ENCODE measurements at regions not wholly inside any gene's neighbourhood (a gene's known extent, or its start where the extent isn't known, plus 50 kb on each side); places are given as distances from the start of the nearest gene placed in this dataset.

- Histone ChIP-seq H3K27me3 (ENCODE audit: insufficient read depth, low read depth, low read length) (no peaks in the 10 kb centered on the region), H3K4me3 (ENCODE audit: low read length) (no peak overlapping the region), H3K4me2 (ENCODE audit: low read length) (no peak overlapping the region), H3K9me2 (ENCODE audit: insufficient read depth, low read length) (no peaks in the 10 kb centered on the region), H3K27ac (ENCODE audit: low read length) (no peak overlapping the region), H4K20me1 (ENCODE audit: insufficient read depth) (no peaks in the 10 kb centered on the region), H3K36me3 (ENCODE audit: insufficient read depth, low read length) (no peaks in the 10 kb centered on the region), H3F3A (ENCODE audit: insufficient read depth, low read length, poor library complexity, severe bottlenecking) (no peaks in the 10 kb centered on the region), H3K9ac (ENCODE audit: low read length) (no peak overlapping the region), H2AFZ (ENCODE audit: low read depth, low read length) (no peak overlapping the region), H3K9me3 (ENCODE audit: low read length) (no peaks in the 10 kb centered on the region), H3K79me2 (replicated peaks; ENCODE audit: insufficient read depth, low read length) (no peaks in the 10 kb centered on the region)
- TF ChIP-seq TAF1 (IDR thresholded peaks at IDR 0.05; ENCODE audit: low read depth) (no peak), RAD21 (conservative IDR thresholded peaks at IDR 0.05) (no peak), CTCF (IDR thresholded peaks at IDR 0.05; ENCODE audit: poor library complexity, severe bottlenecking) (no peak), EP300 (conservative IDR thresholded peaks at IDR 0.05; ENCODE audit: poor library complexity, severe bottlenecking) (no peak), SMC3 (conservative IDR thresholded peaks at IDR 0.05; ENCODE audit: poor library complexity) (no peak)
Measured at GRCh38 chr12:64938179-64938578, 113.7 kb downstream of the TBC1D30 start.

GRCh38 chr12:64943686-64944085 lies 119.2 kb downstream of the TBC1D30 start:
- H3K36me3 ChIP-seq (ENCODE audit: insufficient read depth, low read length) = no peaks in the 10 kb centered on the region
- H2AFZ ChIP-seq (ENCODE audit: low read depth, low read length) = no peak overlapping the region
- no peaks in the 10 kb centered on the region for H3K9me2 ChIP-seq (ENCODE audit: insufficient read depth, low read length)
- TF ChIP-seq EP300 (conservative IDR thresholded peaks at IDR 0.05; ENCODE audit: poor library complexity, severe bottlenecking) (no peak), RAD21 (conservative IDR thresholded peaks at IDR 0.05) (no peak), SMC3 (conservative IDR thresholded peaks at IDR 0.05; ENCODE audit: poor library complexity) (no peak), POLR2AphosphoS5 (IDR thresholded peaks at IDR 0.05) (no peak), TAF1 (IDR thresholded peaks at IDR 0.05; ENCODE audit: low read depth) (no peak), MXI1 (conservative IDR thresholded peaks at IDR 0.05; ENCODE audit: poor library complexity, severe bottlenecking) (no peak), EZH2 (IDR thresholded peaks at IDR 0.05; ENCODE audit: borderline replicate concordance, insufficient read depth, low read length, poor library complexity, severe bottlenecking) (no peak), CTCF (IDR thresholded peaks at IDR 0.05; ENCODE audit: poor library complexity, severe bottlenecking) (no peak), REST (IDR thresholded peaks at IDR 0.05; ENCODE audit: borderline replicate concordance) (no peak)
- no peaks in the 10 kb centered on the region for H3K79me2 ChIP-seq (replicated peaks; ENCODE audit: insufficient read depth, low read length)
- H3K27ac ChIP-seq (ENCODE audit: low read length) = no peak overlapping the region
- no peaks in the 10 kb centered on the region for H3K27me3 ChIP-seq (ENCODE audit: insufficient read depth, low read depth, low read length)
- no peaks in the 10 kb centered on the region for H4K20me1 ChIP-seq (ENCODE audit: insufficient read depth)
- H3K9ac ChIP-seq (ENCODE audit: low read length) = no peak overlapping the region
- no peak overlapping the region for H3K4me2 ChIP-seq (ENCODE audit: low read length)
- no peaks in the 10 kb centered on the region for H3F3A ChIP-seq (ENCODE audit: insufficient read depth, low read length, poor library complexity, severe bottlenecking)
- no peaks in the 10 kb centered on the region for H3K9me3 ChIP-seq (ENCODE audit: low read length)
- H3K4me3 ChIP-seq (ENCODE audit: low read length) = no peak overlapping the region
